ENCODE measurements at regions not wholly inside any gene's neighbourhood (a gene's known extent, or its start where the extent isn't known, plus 50 kb on each side); places are given as distances from the start of the nearest gene placed in this dataset.

DNA sequence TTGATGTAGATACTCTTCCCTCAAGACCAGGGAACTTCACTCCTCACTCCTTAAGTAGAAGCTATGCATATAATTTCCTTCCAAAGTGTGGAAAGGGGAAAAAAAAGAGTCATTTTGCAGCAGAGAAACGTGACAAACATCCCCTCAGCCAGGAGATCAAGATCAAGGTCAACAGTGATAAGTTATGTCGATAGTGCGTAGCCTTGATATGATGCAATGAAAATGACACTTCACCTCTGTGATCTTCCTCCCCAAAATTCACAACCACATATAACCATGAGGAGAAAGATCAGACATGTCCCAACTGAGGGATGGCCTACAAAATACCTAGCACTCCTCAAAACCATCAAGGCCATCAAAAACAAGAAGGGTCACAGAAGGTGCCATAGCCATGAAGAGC, 160.4 kb upstream of the MYLIP start:
- no peak for TF ChIP-seq ZFX (IDR thresholded peaks at IDR 0.05)
- TF ChIP-seq, protein P1, sequence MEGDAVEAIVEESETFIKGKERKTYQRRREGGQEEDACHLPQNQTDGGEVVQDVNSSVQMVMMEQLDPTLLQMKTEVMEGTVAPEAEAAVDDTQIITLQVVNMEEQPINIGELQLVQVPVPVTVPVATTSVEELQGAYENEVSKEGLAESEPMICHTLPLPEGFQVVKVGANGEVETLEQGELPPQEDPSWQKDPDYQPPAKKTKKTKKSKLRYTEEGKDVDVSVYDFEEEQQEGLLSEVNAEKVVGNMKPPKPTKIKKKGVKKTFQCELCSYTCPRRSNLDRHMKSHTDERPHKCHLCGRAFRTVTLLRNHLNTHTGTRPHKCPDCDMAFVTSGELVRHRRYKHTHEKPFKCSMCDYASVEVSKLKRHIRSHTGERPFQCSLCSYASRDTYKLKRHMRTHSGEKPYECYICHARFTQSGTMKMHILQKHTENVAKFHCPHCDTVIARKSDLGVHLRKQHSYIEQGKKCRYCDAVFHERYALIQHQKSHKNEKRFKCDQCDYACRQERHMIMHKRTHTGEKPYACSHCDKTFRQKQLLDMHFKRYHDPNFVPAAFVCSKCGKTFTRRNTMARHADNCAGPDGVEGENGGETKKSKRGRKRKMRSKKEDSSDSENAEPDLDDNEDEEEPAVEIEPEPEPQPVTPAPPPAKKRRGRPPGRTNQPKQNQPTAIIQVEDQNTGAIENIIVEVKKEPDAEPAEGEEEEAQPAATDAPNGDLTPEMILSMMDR (conservative IDR thresholded peaks at IDR 0.05), result no peak
- H3K27ac ChIP-seq, result no peak overlapping the region

DNA sequence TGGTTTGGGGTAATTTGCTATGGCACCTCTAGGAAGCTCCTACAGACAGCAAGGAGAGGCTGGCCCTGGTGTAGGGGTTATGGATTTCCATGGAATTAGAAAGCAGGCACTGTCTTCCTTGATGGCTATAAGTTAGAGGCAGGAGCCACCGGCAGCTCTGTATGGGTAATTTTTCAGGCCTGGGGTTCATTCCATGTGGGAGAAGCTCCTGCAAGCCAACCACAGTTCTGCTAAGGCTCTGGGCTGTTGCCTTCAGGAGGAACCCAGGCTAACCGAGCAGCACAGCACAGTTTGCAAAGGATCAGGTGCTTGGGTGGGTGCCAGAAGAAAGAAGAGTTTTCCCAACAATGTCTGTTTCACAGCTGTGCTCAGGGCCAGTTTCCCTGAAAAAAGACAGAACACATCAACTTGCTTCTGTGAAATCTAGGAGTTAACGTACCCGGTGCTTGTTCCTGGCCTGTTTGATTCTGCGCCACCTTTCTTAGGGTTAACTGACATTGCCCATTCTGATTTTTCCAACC, 162.8 kb upstream of the MYLIP start:
- no peak overlapping the region for H3K27ac ChIP-seq
- no peak for TF ChIP-seq ZFX (IDR thresholded peaks at IDR 0.05)
- TF ChIP-seq, protein P1 (conservative IDR thresholded peaks at IDR 0.05), result no peak

DNA sequence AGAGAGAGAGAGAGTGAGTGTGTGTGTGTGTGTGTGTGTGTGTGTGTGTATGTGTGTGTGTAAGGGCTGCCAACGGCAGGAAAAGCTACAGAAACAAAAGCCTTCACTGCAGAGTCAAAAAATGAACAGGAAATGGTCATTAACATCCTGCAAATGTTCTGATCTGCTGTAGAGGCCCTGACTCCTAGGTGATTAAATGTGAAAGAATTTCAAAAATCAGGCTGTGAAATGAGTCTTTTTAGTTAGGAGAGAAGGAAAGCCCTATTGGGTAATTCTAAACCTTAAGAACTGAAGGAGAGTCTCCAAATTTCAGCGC, 166.5 kb upstream of the MYLIP start:
- TF ChIP-seq ZFX (IDR thresholded peaks at IDR 0.05), result no peak
- TF ChIP-seq, protein P1 (conservative IDR thresholded peaks at IDR 0.05), result no peak
- H3K27ac ChIP-seq, result no peak overlapping the region

DNA sequence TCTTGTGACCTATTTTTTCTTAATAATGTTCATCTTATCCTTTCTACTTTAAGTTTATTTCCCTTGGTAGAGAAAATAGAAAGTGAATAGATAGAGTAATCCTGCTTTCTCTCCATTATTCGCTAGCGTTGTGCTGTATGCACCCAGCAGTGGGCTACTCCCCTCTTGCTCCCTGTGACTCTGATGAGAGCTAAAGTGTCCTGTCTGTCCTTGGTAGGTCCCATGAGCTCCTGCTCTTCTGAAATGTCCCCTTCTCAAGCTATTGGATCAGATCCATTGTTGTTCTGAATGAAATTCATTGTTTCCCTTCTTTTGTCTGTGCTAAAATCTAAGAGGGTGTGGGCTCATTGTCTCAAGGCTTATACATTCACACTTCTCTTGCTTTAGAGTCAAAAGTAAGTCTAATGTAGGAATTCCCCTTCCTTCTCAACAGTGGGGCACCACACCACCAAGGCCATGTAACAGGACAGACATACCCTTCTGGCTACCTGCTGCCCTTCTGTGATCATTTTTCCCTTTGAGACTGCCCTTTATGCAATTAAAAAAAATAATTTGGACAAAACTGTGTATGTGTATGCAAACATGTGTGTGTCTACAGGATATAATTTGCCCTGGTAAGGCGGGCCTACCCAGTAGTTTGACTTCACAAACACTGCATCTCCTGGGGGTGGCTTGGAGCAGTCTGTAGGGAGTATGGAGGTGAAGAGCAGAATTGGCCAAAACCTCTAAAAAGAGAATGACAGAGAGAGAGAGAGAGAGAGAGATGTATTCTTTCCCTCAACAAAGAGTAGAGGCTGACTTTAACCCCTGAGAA, 167.0 kb upstream of the MYLIP start:
- TF ChIP-seq ZFX (IDR thresholded peaks at IDR 0.05), result no peak
- TF ChIP-seq, protein P1 (conservative IDR thresholded peaks at IDR 0.05), result no peak
- H3K27ac ChIP-seq, result no peak overlapping the region

DNA sequence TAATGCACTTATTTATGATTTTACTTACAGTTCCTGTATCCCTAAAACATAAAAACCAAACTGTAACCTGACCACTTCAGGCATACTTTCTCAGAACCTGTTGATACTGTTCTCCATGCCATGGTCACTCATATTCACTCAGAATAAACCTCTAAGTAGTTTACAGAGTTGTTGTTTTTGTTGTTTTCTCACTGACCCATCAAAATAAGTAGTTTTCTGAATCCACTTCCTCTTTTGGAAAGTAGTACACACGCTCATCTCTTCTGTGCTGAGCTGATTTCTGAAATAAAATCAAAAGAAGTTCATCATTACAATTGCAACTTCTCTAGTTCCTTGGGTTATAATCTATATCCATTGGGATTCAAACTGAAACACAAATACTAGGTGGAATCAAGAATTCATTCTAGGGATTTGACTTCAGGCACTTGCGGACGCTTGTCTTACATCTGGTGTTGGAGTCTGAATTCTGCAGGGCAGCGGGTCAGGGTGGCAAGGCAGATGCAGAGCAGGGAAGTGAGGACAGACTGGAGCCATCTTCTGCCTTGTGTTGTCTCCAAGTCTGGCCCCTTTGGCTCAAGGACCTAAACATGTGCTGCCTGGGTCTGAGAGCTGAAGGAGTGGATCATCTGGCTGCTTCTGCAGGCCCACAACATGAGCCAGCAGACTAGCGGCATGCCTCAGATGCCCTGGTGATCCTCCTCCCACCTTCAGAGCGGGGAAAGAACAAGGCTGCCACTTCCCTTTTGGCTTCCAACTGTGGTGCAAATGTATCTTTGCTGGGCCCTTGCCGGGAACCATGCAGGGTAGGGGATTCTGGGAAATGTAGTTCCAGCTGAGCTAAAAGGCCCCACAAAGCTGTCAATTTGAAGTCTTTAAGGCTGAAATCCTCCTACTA, 167.9 kb upstream of the MYLIP start:
- TF ChIP-seq, protein P1 (conservative IDR thresholded peaks at IDR 0.05), result no peak
- TF ChIP-seq ZFX (IDR thresholded peaks at IDR 0.05), result no peak
- no peak overlapping the region for H3K27ac ChIP-seq

DNA sequence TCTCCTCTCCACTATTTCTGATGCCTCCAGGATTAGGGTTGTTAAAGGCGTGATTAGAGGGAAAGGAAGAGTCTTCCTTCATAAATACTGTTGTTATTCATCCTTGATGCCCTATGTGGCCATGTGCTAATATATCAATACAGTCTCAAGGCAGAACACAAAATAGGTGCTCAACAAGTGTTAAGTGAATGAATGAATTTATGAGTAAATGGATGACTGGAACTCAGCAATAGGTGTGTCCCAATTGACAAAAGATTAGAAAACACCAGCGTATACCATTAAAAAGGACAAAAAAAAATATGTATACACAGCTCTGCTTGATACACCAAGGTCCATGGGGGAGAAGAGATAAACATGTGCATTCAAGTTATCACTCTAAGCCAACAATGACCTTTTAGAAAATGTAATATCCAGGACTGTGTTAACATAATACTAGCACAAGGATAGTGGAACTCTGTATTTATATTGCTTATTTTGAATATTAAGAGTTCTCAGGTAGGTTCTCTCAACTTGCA, 171.2 kb upstream of the MYLIP start:
- no peak overlapping the region for H3K27ac ChIP-seq
- TF ChIP-seq ZFX (IDR thresholded peaks at IDR 0.05), result no peak
- TF ChIP-seq, protein P1 (conservative IDR thresholded peaks at IDR 0.05), result no peak
